Immature natural killer cell (primary cell): ENCODE measurements at regions not wholly inside any gene's neighbourhood (a gene's known extent, or its start where the extent isn't known, plus 50 kb on each side); places are given as distances from the start of the nearest gene placed in this dataset.

ENCODE experiments used
- DNase-seq, 3 donors: peaks; one replicate each; pipeline ENCODE4 v3.0.0; 2022; ENCODE audit warnings: mixed read lengths in 1 of 3
- H3K27ac Mint-ChIP-seq, 6 donors: one replicate each; pipeline ENCODE4 v1.8.0; 2020; ENCODE audit warnings: mixed read lengths in 6 of 6, mild to moderate bottlenecking in 5 of 6, inconsistent platforms in 4 of 6, moderate library complexity in 3 of 6
- H3K27me3 Mint-ChIP-seq, 3 donors: one replicate each; pipeline ENCODE4 v1.8.0; 2020 to 2021; ENCODE audit warnings: low read depth in 3 of 3, mild to moderate bottlenecking in 3 of 3, mixed read lengths in 3 of 3, moderate library complexity in 3 of 3, inconsistent platforms in 1 of 3
- H3K36me3 Mint-ChIP-seq, 3 donors: one replicate each; pipeline ENCODE4 v1.8.0; 2020; ENCODE audit warnings: mixed read lengths in 3 of 3, inconsistent platforms in 2 of 3, mild to moderate bottlenecking in 2 of 3
- H3K4me1 Mint-ChIP-seq, 2 donors: one replicate each; pipeline ENCODE4 v1.8.0; 2020; ENCODE audit warnings: inconsistent platforms in 2 of 2, mild to moderate bottlenecking in 2 of 2, mixed read lengths in 2 of 2, moderate library complexity in 1 of 2
- H3K4me3 Mint-ChIP-seq, 5 donors: one replicate each; pipeline ENCODE4 v1.8.0; 2020; ENCODE audit warnings: mild to moderate bottlenecking in 5 of 5, mixed read lengths in 5 of 5, inconsistent platforms in 3 of 5, moderate library complexity in 3 of 5
- H3K9me3 Mint-ChIP-seq, 6 donors: one replicate each; pipeline ENCODE4 v1.8.0; 2020; ENCODE audit warnings: mild to moderate bottlenecking in 6 of 6, mixed read lengths in 6 of 6, inconsistent platforms in 4 of 6, moderate library complexity in 3 of 6

GRCh38 chr9:108656566-108656965, 199.2 kb downstream of the ACTL7B start:
- Mint-ChIP-seq H3K4me1 (no peaks in the 10 kb centered on the region), H3K9me3 (peaks cover 12 to 19% (median 17%) of the 10 kb centered on the region in 6 donors), H3K4me3 (no peak overlapping the region), H3K27me3 (peaks cover 0 to 1% (median 1%) of the 10 kb centered on the region in 3 donors), H3K36me3 (peaks cover 0 to 7% (median 0%) of the 10 kb centered on the region in 3 donors), H3K27ac (no peak overlapping the region)
- DNase-seq, result no peak

GRCh38 chr9:108655818-108656217, 200.0 kb downstream of the ACTL7B start:
- H3K4me1 Mint-ChIP-seq, result no peaks in the 10 kb centered on the region
- peaks cover 10 to 20% (median 14%) of the 10 kb centered on the region in 6 donors for H3K9me3 Mint-ChIP-seq
- no peak overlapping the region for H3K4me3 Mint-ChIP-seq
- no peak overlapping the region for H3K27ac Mint-ChIP-seq
- no peak for DNase-seq
- peaks cover 0 to 7% (median 0%) of the 10 kb centered on the region in 3 donors for H3K36me3 Mint-ChIP-seq
- H3K27me3 Mint-ChIP-seq, result peaks cover 0 to 1% (median 1%) of the 10 kb centered on the region in 3 donors

- no peaks in the 10 kb centered on the region for H3K4me1 Mint-ChIP-seq
- H3K9me3 Mint-ChIP-seq, result peaks cover 6 to 19% (median 10%) of the 10 kb centered on the region in 6 donors
- peaks cover 0 to 7% (median 0%) of the 10 kb centered on the region in 3 donors for H3K36me3 Mint-ChIP-seq
- peaks cover 0 to 1% (median 1%) of the 10 kb centered on the region in 3 donors for H3K27me3 Mint-ChIP-seq
- no peak overlapping the region for H3K4me3 Mint-ChIP-seq
- no peak overlapping the region for H3K27ac Mint-ChIP-seq
- no peak for DNase-seq
These were observed 201.2 kb downstream of the ACTL7B start for GRCh38 chr9:108654566-108654965.

GRCh38 chr9:108652851-108653250, 202.9 kb downstream of the ACTL7B start:
- no peak for DNase-seq
- H3K36me3 Mint-ChIP-seq, result no peaks in the 10 kb centered on the region
- H3K27ac Mint-ChIP-seq, result no peak overlapping the region
- H3K4me1 Mint-ChIP-seq, result no peaks in the 10 kb centered on the region
- H3K4me3 Mint-ChIP-seq, result no peak overlapping the region
- H3K9me3 Mint-ChIP-seq, result peaks cover 0 to 8% (median 0%) of the 10 kb centered on the region in 6 donors
- peaks cover 0 to 1% (median 1%) of the 10 kb centered on the region in 3 donors for H3K27me3 Mint-ChIP-seq

- H3K36me3 Mint-ChIP-seq, result no peaks in the 10 kb centered on the region
- H3K27ac Mint-ChIP-seq, result no peak overlapping the region
- no peak for DNase-seq
- H3K27me3 Mint-ChIP-seq, result peaks cover 0 to 1% (median 1%) of the 10 kb centered on the region in 3 donors
- no peaks in the 10 kb centered on the region for H3K4me1 Mint-ChIP-seq
- H3K9me3 Mint-ChIP-seq, result peaks cover 0 to 8% (median 0%) of the 10 kb centered on the region in 6 donors
- H3K4me3 Mint-ChIP-seq, result no peak overlapping the region
These were observed 205.0 kb downstream of the ACTL7B start for GRCh38 chr9:108650826-108651225.

- Mint-ChIP-seq H3K27ac (no peak overlapping the region), H3K27me3 (peaks cover 0 to 4% (median 0%) of the 10 kb centered on the region in 3 donors), H3K9me3 (peaks cover 0 to 4% (median 0%) of the 10 kb centered on the region in 6 donors), H3K4me1 (no peaks in the 10 kb centered on the region), H3K4me3 (no peak overlapping the region), H3K36me3 (no peaks in the 10 kb centered on the region)
- no peak for DNase-seq
These were observed 210.3 kb downstream of the ACTL7B start for GRCh38 chr9:108645520-108645919.

- Mint-ChIP-seq H3K36me3 (no peaks in the 10 kb centered on the region), H3K27me3 (peaks cover 0 to 7% (median 1%) of the 10 kb centered on the region in 3 donors), H3K4me3 (no peak overlapping the region), H3K9me3 (peaks cover 0 to 3% (median 0%) of the 10 kb centered on the region in 6 donors), H3K27ac (no peak overlapping the region), H3K4me1 (no peaks in the 10 kb centered on the region)
- DNase-seq, result no peak
These were observed 211.9 kb downstream of the ACTL7B start for GRCh38 chr9:108643731-108644510.

GRCh38 chr9:108642871-108643270, 212.9 kb downstream of the ACTL7B start:
- H3K27ac Mint-ChIP-seq, result no peak overlapping the region
- H3K4me3 Mint-ChIP-seq, result no peak overlapping the region
- H3K27me3 Mint-ChIP-seq, result peaks cover 0 to 7% (median 2%) of the 10 kb centered on the region in 3 donors
- H3K36me3 Mint-ChIP-seq, result no peaks in the 10 kb centered on the region
- no peaks in the 10 kb centered on the region for H3K4me1 Mint-ChIP-seq
- H3K9me3 Mint-ChIP-seq, result peaks cover 0 to 3% (median 0%) of the 10 kb centered on the region in 6 donors
- no peak for DNase-seq

GRCh38 chr9:108640230-108640629, 215.6 kb downstream of the ACTL7B start:
- DNase-seq, result no peak
- Mint-ChIP-seq H3K4me1 (no peaks in the 10 kb centered on the region), H3K4me3 (no peak overlapping the region), H3K36me3 (no peaks in the 10 kb centered on the region), H3K27me3 (peaks cover 0 to 7% (median 5%) of the 10 kb centered on the region in 3 donors), H3K9me3 (peaks cover 0 to 3% (median 0%) of the 10 kb centered on the region in 6 donors), H3K27ac (no peak overlapping the region)

- no peaks in the 10 kb centered on the region for H3K4me1 Mint-ChIP-seq
- H3K36me3 Mint-ChIP-seq, result no peaks in the 10 kb centered on the region
- H3K9me3 Mint-ChIP-seq, result peaks cover 0 to 3% (median 0%) of the 10 kb centered on the region in 6 donors
- no peak for DNase-seq
- no peak overlapping the region for H3K4me3 Mint-ChIP-seq
- peaks cover 0 to 7% (median 5%) of the 10 kb centered on the region in 3 donors for H3K27me3 Mint-ChIP-seq
- H3K27ac Mint-ChIP-seq, result no peak overlapping the region
These were observed 216.1 kb downstream of the ACTL7B start for GRCh38 chr9:108639696-108640095.

GRCh38 chr9:108639091-108639490, 216.7 kb downstream of the ACTL7B start:
- Mint-ChIP-seq H3K27ac (no peak overlapping the region), H3K36me3 (no peaks in the 10 kb centered on the region), H3K9me3 (peaks cover 0 to 3% (median 0%) of the 10 kb centered on the region in 6 donors), H3K27me3 (peaks cover 0 to 6% (median 5%) of the 10 kb centered on the region in 3 donors), H3K4me1 (no peaks in the 10 kb centered on the region), H3K4me3 (no peak overlapping the region)
- DNase-seq, result no peak

- Mint-ChIP-seq H3K27me3 (peaks cover 0 to 5% (median 4%) of the 10 kb centered on the region in 3 donors), H3K9me3 (peaks cover 0 to 3% (median 0%) of the 10 kb centered on the region in 6 donors), H3K4me1 (no peaks in the 10 kb centered on the region), H3K4me3 (no peak overlapping the region), H3K36me3 (no peaks in the 10 kb centered on the region), H3K27ac (no peak overlapping the region)
- DNase-seq, result no peak
These were observed 218.4 kb downstream of the ACTL7B start for GRCh38 chr9:108637340-108637739.

GRCh38 chr9:108636013-108636412, 219.8 kb downstream of the ACTL7B start:
- H3K9me3 Mint-ChIP-seq, result peaks cover 0 to under 1% (median 0%) of the 10 kb centered on the region in 6 donors
- no peaks in the 10 kb centered on the region for H3K36me3 Mint-ChIP-seq
- no peak overlapping the region for H3K4me3 Mint-ChIP-seq
- H3K4me1 Mint-ChIP-seq, result no peaks in the 10 kb centered on the region
- peaks cover 0 to 5% (median 2%) of the 10 kb centered on the region in 3 donors for H3K27me3 Mint-ChIP-seq
- no peak overlapping the region for H3K27ac Mint-ChIP-seq
- no peak for DNase-seq

GRCh38 chr9:108634672-108635462, 220.9 kb downstream of the ACTL7B start:
- H3K4me3 Mint-ChIP-seq, result no peak overlapping the region
- no peak overlapping the region for H3K27ac Mint-ChIP-seq
- peaks cover 0 to 5% (median 2%) of the 10 kb centered on the region in 3 donors for H3K27me3 Mint-ChIP-seq
- peaks cover 0 to under 1% (median 0%) of the 10 kb centered on the region in 6 donors for H3K9me3 Mint-ChIP-seq
- no peaks in the 10 kb centered on the region for H3K36me3 Mint-ChIP-seq
- no peaks in the 10 kb centered on the region for H3K4me1 Mint-ChIP-seq
- no peak for DNase-seq
